ENCODE measurements at regions not wholly inside any gene's neighbourhood (a gene's known extent, or its start where the extent isn't known, plus 50 kb on each side); places are given as distances from the start of the nearest gene placed in this dataset.

DNA sequence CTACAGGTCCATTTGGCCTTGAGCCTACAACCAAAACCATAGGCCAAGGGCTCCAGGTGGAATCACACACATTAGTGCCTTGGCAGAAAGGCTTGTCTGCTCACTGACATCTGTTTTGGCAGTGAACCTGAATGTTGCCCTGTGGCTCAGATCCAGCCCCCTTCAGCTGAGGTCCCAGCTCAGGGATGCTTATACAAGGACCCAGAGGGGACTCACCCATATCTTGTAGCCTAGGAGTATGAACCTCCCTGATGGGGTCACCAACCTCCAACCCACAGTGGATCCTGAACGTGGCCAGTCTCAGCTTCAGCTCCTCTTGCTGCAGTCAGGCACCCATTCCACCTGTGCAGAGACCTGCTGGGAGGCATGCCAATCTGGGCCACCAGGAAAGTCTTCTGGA, 50.8 kb upstream of the HMX1 start:
- DNase-seq (ENCODE audit: low read depth in 2 of 3, low spot score in 2 of 3), result no peak

DNA sequence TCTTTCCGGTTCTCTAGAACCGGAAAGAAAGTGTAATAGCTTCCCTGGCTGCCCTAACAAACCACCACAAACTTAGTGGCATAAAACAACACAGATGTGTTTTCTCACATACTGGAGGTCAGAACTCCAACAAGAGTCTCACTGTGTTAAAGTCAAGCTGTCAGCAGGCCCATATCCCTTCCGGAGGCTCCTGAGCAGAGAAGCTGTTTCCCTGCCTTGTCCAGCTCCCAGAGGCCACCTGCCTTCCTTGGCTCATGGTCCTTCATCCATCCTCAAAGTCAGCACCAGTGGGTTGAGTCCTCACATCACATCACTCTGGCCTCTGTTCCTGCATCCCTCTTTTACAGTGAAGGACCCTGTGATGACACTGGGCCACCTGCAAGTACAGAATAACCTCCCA, 49.8 kb upstream of the HMX1 start:
- DNase-seq (ENCODE audit: low read depth in 2 of 3, low spot score in 2 of 3), result no peak

Measured in activated CD8-positive, alpha-beta memory T cell treated with anti-CD3 and anti-CD28 coated beads for 48 hours (primary cell).